ENCODE measurements at regions not wholly inside any gene's neighbourhood (a gene's known extent, or its start where the extent isn't known, plus 50 kb on each side); places are given as distances from the start of the nearest gene placed in this dataset.

DNA sequence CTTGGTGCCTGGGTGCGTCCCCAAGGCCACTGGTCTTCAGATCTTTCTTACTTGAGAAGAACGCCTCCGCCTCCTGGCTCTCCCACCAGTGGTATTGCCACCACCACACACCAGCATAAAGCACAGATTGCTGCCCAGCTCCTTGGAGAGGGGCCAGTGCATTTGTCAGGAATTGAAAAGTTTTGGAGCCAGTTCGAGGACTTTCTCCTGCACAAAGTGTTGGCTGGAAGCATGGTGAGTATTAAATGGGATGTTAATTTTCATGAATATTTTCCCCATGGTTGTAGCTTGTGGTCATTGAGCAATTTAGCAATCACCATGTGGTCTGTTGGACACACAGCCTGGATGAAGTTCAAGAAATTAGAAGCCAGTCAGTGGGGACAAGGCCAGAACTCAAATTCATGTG, 684.6 kb upstream of the FANCL start:
- Histone ChIP-seq H2BK20ac (ENCODE audit: low read length) (no peak overlapping the region), H2AK5ac (ENCODE audit: low read depth, low read length) (no peak overlapping the region), H3K23ac (ENCODE audit: insufficient read length) (no peak overlapping the region), H3K14ac (ENCODE audit: insufficient read length) (no peak overlapping the region), H4K20me1 (replicated peaks in 1 of 2; ENCODE audit: control insufficient read depth in 1 of 2, insufficient read depth in 2 of 2, low read length in 2 of 2) (no peaks in the 10 kb centered on the region), H4K91ac (replicated peaks; ENCODE audit: insufficient read length, low read length) (no peak overlapping the region), H3K4ac (replicated peaks; ENCODE audit: insufficient read length, low read depth, low read length) (no peak overlapping the region), H3K9ac (replicated peaks in 1 of 4; ENCODE audit: extremely low read depth in 1 of 4, low read depth in 3 of 4, low read length in 3 of 4) (no peak overlapping the region), H2BK15ac (ENCODE audit: low read length) (no peak overlapping the region), H3K36me3 (ENCODE audit: control insufficient read depth in 2 of 4, insufficient read depth in 4 of 4, low read length in 3 of 4) (no peaks in the 10 kb centered on the region; a peak in 1 of 8 replicates), H3K23me2 (ENCODE audit: low read depth, low read length) (no peaks in the 10 kb centered on the region), H3K79me2 (ENCODE audit: control insufficient read depth in 1 of 2, insufficient read depth in 2 of 2, low read length in 2 of 2) (no peaks in the 10 kb centered on the region), H3K4me3 (ENCODE audit: extremely low read depth in 1 of 4, insufficient read depth in 2 of 4, low read depth in 3 of 4, low read length in 4 of 4) (no peak overlapping the region), H3K9me3 (ENCODE audit: insufficient read depth in 2 of 2, low read depth in 1 of 2, low read length in 1 of 2) (no peaks in the 10 kb centered on the region), H2BK120ac (replicated peaks; ENCODE audit: low read depth, low read length) (no peak overlapping the region), H3K79me1 (ENCODE audit: low read depth, low read length) (no peaks in the 10 kb centered on the region), H4K5ac (ENCODE audit: insufficient read length, low read depth, low read length) (no peak overlapping the region), H4K8ac (ENCODE audit: extremely low read depth, insufficient read depth, low read length) (no peak overlapping the region), H2BK5ac (ENCODE audit: low read depth, low read length) (no peak overlapping the region), H3K4me2 (ENCODE audit: insufficient read depth in 1 of 2, low read depth in 2 of 2, low read length in 2 of 2) (no peak overlapping the region), H3K56ac (replicated peaks; ENCODE audit: insufficient read length, low read depth, low read length) (no peak overlapping the region), H2AFZ (ENCODE audit: low read length) (no peak overlapping the region), H3K18ac (ENCODE audit: extremely low read depth, low read length) (no peak overlapping the region), H3K27ac (ENCODE audit: low read depth, low read length) (no peak overlapping the region), H3K27me3 (replicated peaks in 1 of 4; ENCODE audit: control insufficient read depth in 3 of 4, extremely low read depth in 1 of 4, insufficient read depth in 3 of 4, low read length in 3 of 4) (no peaks in the 10 kb centered on the region), H2BK12ac (ENCODE audit: low read depth, low read length) (no peak overlapping the region), H3K4me1 (replicated peaks in 1 of 4; ENCODE audit: control insufficient read depth in 3 of 4, insufficient read depth in 4 of 4, low read length in 3 of 4) (peaks cover 0 to 3% (median under 1%) of the 10 kb centered on the region in 4 experiments; a peak in 1 of 7 replicates)
- WGBS, 2 experiments (ENCODE audit: extremely low coverage in 1 of 2, insufficient coverage in 1 of 2, insufficient read length in 1 of 2, insufficient replicate concordance in 2 of 2, low coverage in 1 of 2, low lambda C conversion rate in 2 of 2, missing lambda C conversion rate in 1 of 2), result 92% methylated on average over 4 of the region's 4 CpGs; no CpG with 5 or more reads in 1 of the 2 experiments
- FAIRE-seq (no peak), DNase-seq (ENCODE audit: low read depth in 1 of 2, low spot score in 2 of 2) (no peak)
- ChIA-PET POLR2A (ENCODE audit: partially characterized antibody) (no interaction called here), CTCF (ENCODE audit: partially characterized antibody) (interaction anchor here (1.2 kb wide), 1 partner anchor 54 kb away, joined by 3 read pairs; no protein-coding TSS in a partner anchor)
- no peak for TF ChIP-seq SP4 (IDR thresholded peaks at IDR 0.05; ENCODE audit: low read length)
- TF ChIP-seq KDM4A (IDR thresholded peaks at IDR 0.05; ENCODE audit: low read depth, low read length, severe bottlenecking), result no peak
- no peak for TF ChIP-seq KDM5A (IDR thresholded peaks at IDR 0.05; ENCODE audit: low read length)
- TF ChIP-seq EZH2 (IDR thresholded peaks at IDR 0.05; ENCODE audit: low read depth, low read length, severe bottlenecking), result no peak
- TF ChIP-seq MAFK (IDR thresholded peaks at IDR 0.05; ENCODE audit: low read depth, low read length), result no peak
- no peak for TF ChIP-seq SUZ12 (IDR thresholded peaks at IDR 0.05; ENCODE audit: low read length)
- no peak for TF ChIP-seq CBX5 (IDR thresholded peaks at IDR 0.05; ENCODE audit: low read depth, low read length)
- no peak for TF ChIP-seq TAF7 (optimal IDR thresholded peaks at IDR 0.05; ENCODE audit: borderline replicate concordance, low read depth, low read length)
- TF ChIP-seq CHD1 (IDR thresholded peaks at IDR 0.05; ENCODE audit: low read depth, low read length), result no peak
